NB4 (cell line): ENCODE measurements at regions not wholly inside any gene's neighbourhood (a gene's known extent, or its start where the extent isn't known, plus 50 kb on each side); places are given as distances from the start of the nearest gene placed in this dataset.

ENCODE experiments used
- DNase-seq: peaks from one replicate; pipeline ENCODE4 v3.0.0; 2010; ENCODE audit warnings: low read depth
- H3K4me3 ChIP-seq: one replicate; pipeline ENCODE4 v1.5.1; 2011; ENCODE audit warnings: mild to moderate bottlenecking, low read depth, low read length, moderate library complexity
- MYC ChIP-seq: IDR thresholded peaks from 2 replicates; pipeline ENCODE4 v1.6.1; 2011; ENCODE audit warnings: low read depth, low read length
- POLR2A ChIP-seq: IDR thresholded peaks from 2 replicates; pipeline ENCODE4 v1.6.1; 2011; ENCODE audit warnings: mild to moderate bottlenecking; ENCODE audit not compliant: insufficient read length; ENCODE audit errors: extremely low read depth
- TF ChIP-seq, protein P1 (sequence below): IDR thresholded peaks from one replicate; pipeline ENCODE4 v1.5.1; 2012; ENCODE audit warnings: low read depth, low read length
- TF ChIP-seq, protein P2 (sequence below): IDR thresholded peaks from 2 replicates; pipeline ENCODE4 v1.6.1; 2011; ENCODE audit warnings: low read depth, low read length

DNA sequence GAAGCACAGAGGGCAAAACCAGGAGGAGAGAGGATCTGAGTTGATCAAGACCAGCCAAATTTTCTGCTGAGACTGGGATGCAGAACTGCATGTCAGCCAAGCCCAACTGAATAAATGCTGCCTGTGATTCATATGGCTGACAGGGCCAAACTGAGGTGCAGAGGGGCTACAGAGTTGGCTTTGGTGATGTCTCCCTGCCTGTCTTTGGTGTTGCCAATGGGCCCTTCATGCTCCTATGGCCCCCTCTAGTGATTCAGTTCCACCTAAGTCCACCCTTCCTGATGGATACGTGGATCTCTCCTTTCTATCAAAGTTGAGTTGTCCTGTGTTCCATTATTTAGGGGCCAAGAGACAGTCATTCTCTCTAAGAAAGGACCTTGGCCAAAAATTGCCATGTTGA lies 163.6 kb upstream of the TLE4 start:
- H3K4me3 ChIP-seq, result no peak overlapping the region
- DNase-seq, result no peak
- TF ChIP-seq POLR2A (no peak), MYC (no peak)
- TF ChIP-seq, protein P1, sequence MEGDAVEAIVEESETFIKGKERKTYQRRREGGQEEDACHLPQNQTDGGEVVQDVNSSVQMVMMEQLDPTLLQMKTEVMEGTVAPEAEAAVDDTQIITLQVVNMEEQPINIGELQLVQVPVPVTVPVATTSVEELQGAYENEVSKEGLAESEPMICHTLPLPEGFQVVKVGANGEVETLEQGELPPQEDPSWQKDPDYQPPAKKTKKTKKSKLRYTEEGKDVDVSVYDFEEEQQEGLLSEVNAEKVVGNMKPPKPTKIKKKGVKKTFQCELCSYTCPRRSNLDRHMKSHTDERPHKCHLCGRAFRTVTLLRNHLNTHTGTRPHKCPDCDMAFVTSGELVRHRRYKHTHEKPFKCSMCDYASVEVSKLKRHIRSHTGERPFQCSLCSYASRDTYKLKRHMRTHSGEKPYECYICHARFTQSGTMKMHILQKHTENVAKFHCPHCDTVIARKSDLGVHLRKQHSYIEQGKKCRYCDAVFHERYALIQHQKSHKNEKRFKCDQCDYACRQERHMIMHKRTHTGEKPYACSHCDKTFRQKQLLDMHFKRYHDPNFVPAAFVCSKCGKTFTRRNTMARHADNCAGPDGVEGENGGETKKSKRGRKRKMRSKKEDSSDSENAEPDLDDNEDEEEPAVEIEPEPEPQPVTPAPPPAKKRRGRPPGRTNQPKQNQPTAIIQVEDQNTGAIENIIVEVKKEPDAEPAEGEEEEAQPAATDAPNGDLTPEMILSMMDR, result no peak
- TF ChIP-seq, protein P2, sequence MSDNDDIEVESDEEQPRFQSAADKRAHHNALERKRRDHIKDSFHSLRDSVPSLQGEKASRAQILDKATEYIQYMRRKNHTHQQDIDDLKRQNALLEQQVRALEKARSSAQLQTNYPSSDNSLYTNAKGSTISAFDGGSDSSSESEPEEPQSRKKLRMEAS, result no peak

DNA sequence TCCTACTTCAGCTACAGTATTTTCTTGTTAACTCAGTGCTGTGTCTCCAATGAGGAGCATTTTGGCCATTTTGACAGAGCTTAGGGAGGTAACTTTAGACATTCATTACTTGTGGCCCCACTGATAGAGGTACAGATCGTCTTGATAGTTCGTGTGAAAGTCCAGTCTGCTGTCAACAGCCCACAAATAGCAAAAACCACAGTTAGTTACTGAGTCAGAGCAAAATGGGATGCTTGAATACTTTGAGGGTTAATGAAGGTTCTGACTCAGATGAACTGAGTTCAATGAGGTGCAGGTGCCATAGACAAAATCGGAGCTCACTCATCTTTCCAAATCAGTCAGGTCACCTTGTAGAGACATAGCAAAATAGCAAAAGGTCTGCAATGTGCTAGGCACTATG lies 163.1 kb upstream of the TLE4 start:
- no peak overlapping the region for H3K4me3 ChIP-seq
- TF ChIP-seq, protein P1, result no peak
- TF ChIP-seq, protein P2, result no peak
- TF ChIP-seq POLR2A (no peak), MYC (no peak)
- no peak for DNase-seq

DNA sequence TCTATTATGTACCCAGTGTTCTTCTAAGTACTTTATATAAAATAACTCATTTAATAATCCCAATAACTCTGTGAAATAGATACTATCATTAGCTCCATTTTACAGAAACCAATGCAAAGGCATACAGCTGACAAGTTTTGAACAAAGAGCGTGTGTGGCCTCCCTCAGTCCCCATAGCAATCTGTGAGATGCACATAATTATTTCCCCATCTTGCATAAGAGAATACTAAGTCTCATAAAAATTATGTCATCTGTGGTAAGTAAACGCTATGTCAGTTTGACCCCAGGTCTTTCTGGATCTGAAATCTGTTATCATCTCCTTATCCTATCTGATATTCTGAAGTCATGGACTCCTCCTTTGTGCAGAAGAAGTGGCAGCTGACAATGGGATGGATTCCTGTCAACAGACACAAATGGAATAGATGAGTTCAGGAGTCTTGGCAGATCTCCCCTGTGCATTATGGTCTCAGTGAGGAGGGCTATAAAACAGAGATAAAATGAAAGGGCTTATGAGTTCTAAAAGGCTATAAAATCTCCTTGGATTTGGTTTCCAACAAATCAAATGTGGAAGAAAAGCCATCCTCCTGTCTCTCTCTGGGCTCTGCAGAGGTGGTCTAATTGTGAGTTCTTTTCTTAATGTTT lies 162.5 kb upstream of the TLE4 start:
- TF ChIP-seq, protein P2, result no peak
- TF ChIP-seq MYC (no peak), POLR2A (no peak)
- TF ChIP-seq, protein P1, result no peak
- H3K4me3 ChIP-seq, result no peak overlapping the region
- no peak for DNase-seq

GRCh38 chr9:79425840-79426239 lies 145.9 kb upstream of the TLE4 start:
- TF ChIP-seq, protein P1, result no peak
- TF ChIP-seq POLR2A (no peak), MYC (no peak)
- TF ChIP-seq, protein P2, result no peak
- DNase-seq, result no peak
- H3K4me3 ChIP-seq, result no peak overlapping the region

- DNase-seq, result no peak
These were observed 143.3 kb upstream of the TLE4 start for GRCh38 chr9:79428422-79428821.

More at GRCh38 chr9:79428422-79428821, 143.3 kb upstream of the TLE4 start:
- no peak overlapping the region for H3K4me3 ChIP-seq
- no peak for TF ChIP-seq POLR2A
- TF ChIP-seq, protein P2, result no peak
- TF ChIP-seq MYC, result no peak
- TF ChIP-seq, protein P1, result no peak
